ENCODE measurements at regions not wholly inside any gene's neighbourhood (a gene's known extent, or its start where the extent isn't known, plus 50 kb on each side); places are given as distances from the start of the nearest gene placed in this dataset.

GRCh38 chr16:63488955-63489354 lies 1452.7 kb upstream of the CDH8 start:
- TF ChIP-seq CTCF (IDR thresholded peaks at IDR 0.05; ENCODE audit: low read length): no peak
- no peak for TF ChIP-seq EZH2phosphoT487 (IDR thresholded peaks at IDR 0.05; ENCODE audit: low read length)
